ENCODE measurements at regions not wholly inside any gene's neighbourhood (a gene's known extent, or its start where the extent isn't known, plus 50 kb on each side); places are given as distances from the start of the nearest gene placed in this dataset.

- no peak overlapping the region for H3K4me3 ChIP-seq
- no peak for DNase-seq
- H3K9me3 ChIP-seq = no peaks in the 10 kb centered on the region
- H3K27ac ChIP-seq = no peak overlapping the region
- no peaks in the 10 kb centered on the region for H3K36me3 ChIP-seq
- intact Hi-C loops (cut with DNase I; ENCODE audit: low total_unique reads) = no loop called here
- no peaks in the 10 kb centered on the region for H3K4me1 ChIP-seq
- no peak for TF ChIP-seq CTCF (IDR thresholded peaks at IDR 0.05 in 8 of 11, conservative IDR thresholded peaks at IDR 0.05 in 3 of 11)
- H3K27me3 ChIP-seq (replicated peaks in 1 of 7) = peaks cover 0 to 43% (median 0%) of the 10 kb centered on the region in 7 donors
- WGBS, 5 donors = 62 to 76% (median 68%) methylated on average over 10 of the region's 10 CpGs
Observed at GRCh38 chr2:235218486-235218907, 266.7 kb downstream of the SH3BP4 start.

GRCh38 chr2:235219048-235219447 lies 267.2 kb downstream of the SH3BP4 start:
- peaks cover 0 to 39% (median 0%) of the 10 kb centered on the region in 7 donors for H3K27me3 ChIP-seq (replicated peaks in 1 of 7)
- no peak for DNase-seq
- WGBS, 5 donors = 70 to 84% (median 76%) methylated on average over 5 of the region's 5 CpGs
- no peak overlapping the region for H3K4me3 ChIP-seq
- H3K9me3 ChIP-seq = no peaks in the 10 kb centered on the region
- no peaks in the 10 kb centered on the region for H3K4me1 ChIP-seq
- H3K27ac ChIP-seq = no peak overlapping the region
- TF ChIP-seq POLR2A (IDR thresholded peaks at IDR 0.05) = no peak
- TF ChIP-seq CTCF (IDR thresholded peaks at IDR 0.05 in 8 of 11, conservative IDR thresholded peaks at IDR 0.05 in 3 of 11) = no peak
- no peak for TF ChIP-seq POLR2AphosphoS5 (IDR thresholded peaks at IDR 0.05)
- H3K36me3 ChIP-seq = no peaks in the 10 kb centered on the region
- intact Hi-C loops (cut with DNase I; ENCODE audit: low total_unique reads) = no loop called here

GRCh38 chr2:235220331-235220730 lies 268.5 kb downstream of the SH3BP4 start:
- Histone ChIP-seq H3K4me1 (no peaks in the 10 kb centered on the region), H3K36me3 (no peaks in the 10 kb centered on the region), H3K27me3 (replicated peaks in 1 of 7) (peaks cover 0 to 45% (median 0%) of the 10 kb centered on the region in 7 donors), H3K4me3 (no peak overlapping the region), H3K27ac (no peak overlapping the region), H3K9me3 (no peaks in the 10 kb centered on the region)
- WGBS, 5 donors = 82 to 89% (median 83%) methylated on average over 6 of the region's 6 CpGs
- TF ChIP-seq POLR2A (IDR thresholded peaks at IDR 0.05) (no peak), CTCF (IDR thresholded peaks at IDR 0.05 in 8 of 11, conservative IDR thresholded peaks at IDR 0.05 in 3 of 11) (no peak), POLR2AphosphoS5 (IDR thresholded peaks at IDR 0.05) (no peak)
- intact Hi-C loops (cut with DNase I; ENCODE audit: low total_unique reads) = no loop called here
- DNase-seq = no peak

GRCh38 chr2:235223011-235223410 lies 270.8 kb upstream of the AGAP1 start:
- TF ChIP-seq POLR2AphosphoS5 (IDR thresholded peaks at IDR 0.05) (no peak), POLR2A (IDR thresholded peaks at IDR 0.05) (no peak), CTCF (IDR thresholded peaks at IDR 0.05 in 8 of 11, conservative IDR thresholded peaks at IDR 0.05 in 3 of 11) (no peak)
- Histone ChIP-seq H3K9me3 (no peaks in the 10 kb centered on the region), H3K27ac (no peak overlapping the region), H3K27me3 (replicated peaks in 1 of 7) (peaks cover 0 to 53% (median 12%) of the 10 kb centered on the region in 7 donors), H3K4me3 (no peak overlapping the region), H3K36me3 (no peaks in the 10 kb centered on the region), H3K4me1 (no peaks in the 10 kb centered on the region)
- DNase-seq = no peak
- intact Hi-C loops (cut with DNase I; ENCODE audit: low total_unique reads) = no loop called here

Data from spleen (tissue), 11 donors.